ENCODE measurements at regions not wholly inside any gene's neighbourhood (a gene's known extent, or its start where the extent isn't known, plus 50 kb on each side); places are given as distances from the start of the nearest gene placed in this dataset.
"Not testable (repeated sequence)": the region's sequence is repeated elsewhere in the genome, so short reads cannot be mapped to it uniquely, and the experiment has no call there.

DNA sequence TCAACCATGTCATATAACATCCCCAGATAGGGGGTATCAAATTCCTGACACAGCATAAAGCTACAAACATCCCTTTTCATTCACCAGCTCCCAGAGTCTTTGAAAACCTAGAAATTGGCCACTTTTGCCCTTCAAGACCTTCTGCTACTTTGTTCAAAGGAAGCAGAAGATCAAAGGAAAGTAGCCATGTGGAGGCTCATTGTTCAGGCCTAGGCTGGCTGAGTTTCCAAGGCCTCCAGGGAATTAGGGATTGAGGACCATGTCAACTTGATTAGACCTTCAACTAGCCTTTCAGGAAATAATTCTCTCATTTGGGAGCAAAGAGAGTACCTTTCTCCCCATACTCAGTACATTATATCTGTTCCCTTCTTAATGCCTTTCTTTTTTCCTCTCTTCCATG is 66.8 kb upstream of the ATXN3L start:
- H3K4me1 ChIP-seq: no peaks in the 10 kb centered on the region
- TF ChIP-seq POLR2A (IDR thresholded peaks at IDR 0.05): no peak
- TF ChIP-seq, protein P1, sequence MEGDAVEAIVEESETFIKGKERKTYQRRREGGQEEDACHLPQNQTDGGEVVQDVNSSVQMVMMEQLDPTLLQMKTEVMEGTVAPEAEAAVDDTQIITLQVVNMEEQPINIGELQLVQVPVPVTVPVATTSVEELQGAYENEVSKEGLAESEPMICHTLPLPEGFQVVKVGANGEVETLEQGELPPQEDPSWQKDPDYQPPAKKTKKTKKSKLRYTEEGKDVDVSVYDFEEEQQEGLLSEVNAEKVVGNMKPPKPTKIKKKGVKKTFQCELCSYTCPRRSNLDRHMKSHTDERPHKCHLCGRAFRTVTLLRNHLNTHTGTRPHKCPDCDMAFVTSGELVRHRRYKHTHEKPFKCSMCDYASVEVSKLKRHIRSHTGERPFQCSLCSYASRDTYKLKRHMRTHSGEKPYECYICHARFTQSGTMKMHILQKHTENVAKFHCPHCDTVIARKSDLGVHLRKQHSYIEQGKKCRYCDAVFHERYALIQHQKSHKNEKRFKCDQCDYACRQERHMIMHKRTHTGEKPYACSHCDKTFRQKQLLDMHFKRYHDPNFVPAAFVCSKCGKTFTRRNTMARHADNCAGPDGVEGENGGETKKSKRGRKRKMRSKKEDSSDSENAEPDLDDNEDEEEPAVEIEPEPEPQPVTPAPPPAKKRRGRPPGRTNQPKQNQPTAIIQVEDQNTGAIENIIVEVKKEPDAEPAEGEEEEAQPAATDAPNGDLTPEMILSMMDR (IDR thresholded peaks at IDR 0.05): no peak
- no peak overlapping the region for H3K27ac ChIP-seq
- no peak overlapping the region for H3K4me3 ChIP-seq
- no peaks in the 10 kb centered on the region for H3K36me3 ChIP-seq
- no peak for DNase-seq
- H3K27me3 ChIP-seq: no peaks in the 10 kb centered on the region
- no peaks in the 10 kb centered on the region for H3K9me3 ChIP-seq
- intact Hi-C loops (cut with DNase I; ENCODE audit: low total_unique reads): no loop called here

DNA sequence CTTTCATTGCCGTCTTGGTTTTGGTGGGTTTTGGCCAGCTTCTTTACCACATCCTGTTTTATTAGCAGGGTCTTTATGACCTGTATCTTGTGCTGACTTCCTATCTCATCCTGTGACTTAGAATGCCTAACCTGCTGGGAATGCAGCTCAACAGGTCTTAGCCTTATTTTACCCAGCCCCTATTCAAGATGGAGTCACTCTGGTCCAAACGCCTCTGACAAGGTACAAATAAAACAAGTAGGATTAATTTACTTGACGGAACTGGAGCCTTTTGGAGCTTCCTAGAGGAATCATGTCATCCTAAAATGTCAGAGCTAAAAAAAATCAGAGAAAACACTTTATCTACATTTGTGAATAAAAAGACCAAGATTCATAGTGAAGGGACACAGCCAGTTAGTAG is 66.2 kb upstream of the ATXN3L start:
- Histone ChIP-seq H3K36me3 (no peaks in the 10 kb centered on the region), H3K9me3 (no peaks in the 10 kb centered on the region), H3K27ac (no peak overlapping the region), H3K4me3 (no peak overlapping the region), H3K4me1 (no peaks in the 10 kb centered on the region), H3K27me3 (no peaks in the 10 kb centered on the region)
- intact Hi-C loops (cut with DNase I; ENCODE audit: low total_unique reads): no loop called here
- TF ChIP-seq, protein P1 (IDR thresholded peaks at IDR 0.05): no peak
- TF ChIP-seq POLR2A (IDR thresholded peaks at IDR 0.05): no peak
- DNase-seq: no peak

DNA sequence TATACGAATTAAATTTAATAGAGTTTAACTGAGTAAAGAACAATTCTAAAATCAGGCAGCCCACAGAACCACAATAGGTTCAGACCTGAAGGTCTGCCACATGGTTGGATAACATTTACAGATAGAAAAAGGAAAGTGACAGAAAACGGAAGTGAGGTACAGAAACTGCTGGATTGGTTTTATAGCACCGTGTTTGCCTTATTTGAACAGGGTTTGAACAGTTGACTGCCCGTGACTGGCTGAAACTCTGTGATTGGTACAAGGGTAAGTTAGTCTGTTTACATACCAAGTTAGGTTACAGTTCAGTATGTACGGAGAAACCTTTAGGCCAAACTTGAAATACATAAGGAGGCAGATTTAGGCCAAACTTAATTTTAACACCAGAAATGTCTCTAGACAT is 64.1 kb upstream of the ATXN3L start:
- Histone ChIP-seq H3K9me3 (no peaks in the 10 kb centered on the region), H3K27me3 (no peaks in the 10 kb centered on the region), H3K36me3 (no peaks in the 10 kb centered on the region), H3K4me1 (no peaks in the 10 kb centered on the region), H3K27ac (no peak overlapping the region), H3K4me3 (no peak overlapping the region)
- no peak for DNase-seq
- TF ChIP-seq, protein P1 (IDR thresholded peaks at IDR 0.05): no peak
- TF ChIP-seq POLR2A (IDR thresholded peaks at IDR 0.05): no peak
- intact Hi-C loops (cut with DNase I; ENCODE audit: low total_unique reads): no loop called here

DNA sequence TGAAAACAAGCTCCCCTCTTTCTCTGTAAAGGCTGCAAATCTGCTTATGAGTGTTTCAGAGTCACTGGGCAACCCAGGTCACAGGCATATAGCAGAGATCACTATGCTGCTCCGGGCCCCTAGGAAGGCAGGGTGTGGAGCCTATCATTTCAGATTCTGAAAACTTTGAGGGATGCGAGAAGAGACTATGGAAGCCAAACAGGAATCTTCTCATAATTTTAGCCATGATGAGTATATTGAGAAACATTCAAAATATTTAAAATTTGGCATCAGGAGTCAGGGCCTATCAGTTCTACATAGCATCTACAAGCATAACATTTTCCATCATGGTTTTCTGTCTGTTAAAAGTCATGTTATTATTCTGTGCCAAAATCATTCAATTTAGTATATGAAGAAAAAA is 61.7 kb upstream of the ATXN3L start:
- no peaks in the 10 kb centered on the region for H3K9me3 ChIP-seq
- H3K4me3 ChIP-seq: no peak overlapping the region
- no peak for DNase-seq
- intact Hi-C loops (cut with DNase I; ENCODE audit: low total_unique reads): no loop called here
- TF ChIP-seq POLR2A (IDR thresholded peaks at IDR 0.05): no peak
- TF ChIP-seq, protein P1 (IDR thresholded peaks at IDR 0.05): no peak
- no peaks in the 10 kb centered on the region for H3K4me1 ChIP-seq
- no peaks in the 10 kb centered on the region for H3K36me3 ChIP-seq
- H3K27ac ChIP-seq: no peak overlapping the region
- H3K27me3 ChIP-seq: no peaks in the 10 kb centered on the region

DNA sequence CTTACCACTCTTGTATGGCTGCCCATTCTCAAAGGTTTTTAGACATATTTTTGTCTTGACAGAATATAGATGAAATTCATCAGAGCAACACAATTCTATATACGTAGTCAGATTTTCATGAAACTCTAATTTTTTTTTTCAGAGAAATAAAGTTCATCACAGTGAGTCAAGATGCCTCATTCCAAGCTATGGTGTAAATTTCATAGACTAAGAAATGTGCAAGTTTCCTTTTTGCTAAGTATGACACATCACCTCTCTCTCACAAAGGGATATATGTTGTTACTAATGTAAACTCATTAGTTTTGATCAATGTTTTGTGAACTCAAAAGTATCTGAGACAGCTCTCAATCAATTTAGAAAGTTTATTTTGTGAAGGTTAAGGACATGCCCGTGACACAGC is 60.4 kb upstream of the ATXN3L start:
- no peak for DNase-seq
- no peaks in the 10 kb centered on the region for H3K27me3 ChIP-seq
- no peak overlapping the region for H3K4me3 ChIP-seq
- H3K36me3 ChIP-seq: no peaks in the 10 kb centered on the region
- intact Hi-C loops (cut with DNase I; ENCODE audit: low total_unique reads): no loop called here
- H3K27ac ChIP-seq: no peak overlapping the region
- H3K4me1 ChIP-seq: no peaks in the 10 kb centered on the region
- TF ChIP-seq, protein P1 (IDR thresholded peaks at IDR 0.05): no peak
- TF ChIP-seq POLR2A (IDR thresholded peaks at IDR 0.05): no peak
- H3K9me3 ChIP-seq: no peaks in the 10 kb centered on the region

DNA sequence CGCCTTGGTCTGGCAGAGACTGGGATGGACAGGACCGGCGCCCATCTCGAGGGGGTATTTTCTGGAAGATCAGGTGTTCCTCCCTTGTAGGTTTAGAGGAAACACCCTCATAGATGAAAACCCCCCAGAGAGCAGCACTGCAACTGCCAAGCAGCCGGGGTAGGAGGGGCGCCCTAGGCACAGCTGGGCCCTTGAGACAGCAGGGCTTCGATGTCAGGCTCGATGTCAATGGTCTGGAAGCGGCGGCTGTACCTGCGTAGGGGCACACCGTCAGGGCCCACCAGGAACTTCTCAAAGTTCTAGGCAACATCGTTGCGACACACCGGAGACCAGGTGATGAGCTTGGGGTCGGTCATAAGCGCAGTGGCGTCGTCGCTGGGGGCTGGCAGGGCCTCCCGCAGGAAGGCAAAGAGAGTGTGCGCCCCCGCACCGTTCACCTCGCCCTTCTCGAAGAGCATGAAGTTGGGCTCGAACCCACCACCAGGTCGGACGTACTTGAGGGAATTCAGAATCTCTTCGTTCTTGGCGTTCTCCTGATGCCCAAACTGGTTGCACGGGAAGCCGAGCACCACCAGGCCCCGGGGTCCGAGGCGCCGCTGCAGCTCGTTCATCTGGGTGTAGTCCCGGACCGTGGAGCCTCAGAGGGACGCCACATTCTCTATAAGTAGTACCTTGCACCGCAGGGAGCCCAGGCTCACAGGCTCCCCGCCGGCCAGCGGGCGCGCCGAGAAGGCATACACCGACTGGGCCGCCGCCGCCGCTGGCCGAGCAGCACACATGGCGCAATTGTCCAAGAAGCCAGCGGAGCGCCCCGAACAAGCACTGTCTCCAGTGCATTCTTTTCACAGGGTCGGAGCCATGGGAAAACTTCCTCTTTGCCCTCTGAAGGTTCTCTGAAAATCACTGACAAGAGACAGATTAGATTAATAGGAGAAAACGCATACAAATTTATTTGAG is 59.0 kb upstream of the ATXN3L start:
- DNase-seq: peak in 1 of 2 donors; percentile 24
- H3K36me3 ChIP-seq; H3K9me3 ChIP-seq; H3K4me1 ChIP-seq; H3K27me3 ChIP-seq; H3K4me3 ChIP-seq; H3K27ac ChIP-seq; intact Hi-C loops (cut with DNase I; ENCODE audit: low total_unique reads): not testable (repeated sequence)

Measured in uterus (tissue), 3 donors.